Gastroesophageal sphincter (tissue), 4 donors: ENCODE measurements at regions not wholly inside any gene's neighbourhood (a gene's known extent, or its start where the extent isn't known, plus 50 kb on each side); places are given as distances from the start of the nearest gene placed in this dataset.

Experiments
- ATAC-seq: fragments of 150-250 bp; one replicate; pipeline ENCODE4 v1.9.1; 2016; ENCODE audit warnings: mild to moderate bottlenecking, moderate library complexity
- H3K27ac ChIP-seq, 4 donors: fragments of 200-600 bp; sonication (generic) in 3 of 4; 1 replicate in 3 of 4; 2 replicates in 1 of 4; pipeline ENCODE4 v1.5.1; 2016 to 2019
- H3K27me3 ChIP-seq: fragments of 200-600 bp; sonication (generic); one replicate; pipeline ENCODE4 v1.5.1; 2019
- H3K36me3 ChIP-seq, 2 donors: fragments of 200-600 bp; sonication (generic); one replicate each; pipeline ENCODE4 v1.5.1; 2019; ENCODE audit warnings: control low read depth in 1 of 2
- H3K4me1 ChIP-seq, 3 donors: fragments of 200-600 bp; sonication (generic); 1 replicate in 2 of 3; 2 replicates in 1 of 3; pipeline ENCODE4 v1.5.1; 2016 to 2019; ENCODE audit warnings: control low read depth in 2 of 3
- H3K4me3 ChIP-seq, 2 donors: fragments of 200-600 bp; sonication (generic); one replicate each; pipeline ENCODE4 v1.5.1; 2019; ENCODE audit warnings: mild to moderate bottlenecking in 1 of 2, moderate library complexity in 1 of 2
- H3K9me3 ChIP-seq, 3 donors: fragments of 200-600 bp; sonication (generic); one replicate each; pipeline ENCODE4 v1.5.1; 2017 to 2019; ENCODE audit warnings: control low read depth in 2 of 3
- EP300 ChIP-seq: sonication (generic); formaldehyde crosslinking; IDR thresholded peaks from one replicate; pipeline ENCODE4 v1.6.1; 2017; ENCODE audit warnings: antibody characterized with exemption, mild to moderate bottlenecking
- POLR2A ChIP-seq, 2 donors: fragments of 450-650 bp; IDR thresholded peaks; one replicate each; pipeline ENCODE4 v1.6.1; 2017; ENCODE audit warnings: antibody characterized with exemption in 2 of 2, mild to moderate bottlenecking in 2 of 2, moderate library complexity in 1 of 2
- POLR2AphosphoS5 ChIP-seq: sonication (generic); formaldehyde crosslinking; IDR thresholded peaks from one replicate; pipeline ENCODE4 v1.6.1; 2017; ENCODE audit warnings: antibody characterized with exemption
- WGBS, 2 donors: methylation state at CpG; one replicate each; pipeline ENCODE4 v1.1.5; 2018; ENCODE audit warnings: low coverage in 1 of 2; 5-methylcytosine and 5-hydroxymethylcytosine counted together
- TF ChIP-seq, protein P1 (sequence below), 4 experiments: fragments of 200-600 bp in 2 of 4; fragments of 450-650 bp in 2 of 4; sonication (generic) in 1 of 4; IDR thresholded peaks; one replicate each; pipeline ENCODE4 v1.5.1; 2017 to 2019; ENCODE audit warnings: antibody characterized with exemption in 4 of 4, mild to moderate bottlenecking in 2 of 4, moderate library complexity in 2 of 4

DNA sequence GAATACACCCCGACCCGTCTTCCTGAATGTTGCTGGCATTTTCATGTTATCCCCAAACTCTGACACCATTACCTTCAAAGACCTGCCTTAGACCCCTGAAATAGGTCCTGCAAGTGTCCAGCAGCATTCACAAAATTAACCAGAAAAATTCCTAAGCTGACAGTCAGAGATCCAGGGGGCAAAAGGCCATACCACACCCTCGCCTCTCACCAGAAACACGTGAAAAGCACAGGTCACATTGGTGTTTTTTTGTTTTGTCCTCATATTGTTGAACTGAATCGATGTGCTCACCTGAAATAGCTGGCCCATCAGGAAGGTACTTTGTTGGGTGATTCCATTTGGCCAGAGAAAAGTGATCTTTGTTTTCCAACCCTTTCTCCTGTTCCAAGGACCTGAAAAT, 113.1 kb upstream of the HES1 start:
- Histone ChIP-seq H3K27me3 (peaks cover 6% of the 10 kb centered on the region), H3K4me3 (no peak overlapping the region), H3K27ac (no peak overlapping the region), H3K36me3 (no peaks in the 10 kb centered on the region), H3K4me1 (peaks cover 0 to 10% (median 0%) of the 10 kb centered on the region in 3 donors), H3K9me3 (no peaks in the 10 kb centered on the region)
- WGBS, 2 donors, result 89 to 91% methylated on average over 5 of the region's 5 CpGs
- no peak for ATAC-seq
- TF ChIP-seq POLR2A (IDR thresholded peaks at IDR 0.05), result no peak
- no peak for TF ChIP-seq EP300

DNA sequence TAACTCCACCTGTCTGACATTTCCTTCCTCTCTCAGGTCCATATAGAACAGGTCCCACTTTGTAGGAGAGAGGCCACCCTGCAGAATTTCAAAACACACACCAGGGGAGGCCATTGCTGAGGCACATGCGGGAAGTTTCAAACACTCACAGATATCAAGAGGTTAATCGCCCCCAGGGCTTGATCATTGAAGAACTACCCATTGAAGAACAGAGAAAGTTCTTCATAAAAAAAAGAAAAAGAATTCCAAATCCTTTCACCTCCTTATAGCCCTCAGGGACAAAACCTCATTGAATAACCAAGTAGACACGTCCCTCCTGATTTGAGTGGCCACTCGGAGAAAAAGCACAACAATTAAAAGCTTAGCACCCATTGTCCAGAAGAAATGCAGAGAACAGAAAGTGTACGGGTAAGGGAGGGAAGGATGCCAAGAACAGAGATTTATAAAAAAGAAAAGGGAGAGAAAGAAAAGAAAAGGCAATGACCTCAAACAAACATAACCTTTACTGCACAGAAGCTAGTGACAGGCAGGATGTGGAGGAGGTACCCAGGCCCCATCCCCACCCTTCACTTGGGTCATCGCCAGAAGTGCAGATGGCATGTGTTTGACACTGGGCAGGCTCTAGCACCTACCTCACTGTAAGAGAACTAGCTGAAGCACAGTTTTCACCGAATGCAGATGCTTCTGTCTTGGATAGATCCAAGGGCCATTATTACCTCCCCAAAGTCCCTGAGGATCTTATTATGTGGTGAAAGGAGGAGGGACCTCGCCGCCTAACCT, 112.3 kb upstream of the HES1 start:
- ATAC-seq, result no peak

DNA sequence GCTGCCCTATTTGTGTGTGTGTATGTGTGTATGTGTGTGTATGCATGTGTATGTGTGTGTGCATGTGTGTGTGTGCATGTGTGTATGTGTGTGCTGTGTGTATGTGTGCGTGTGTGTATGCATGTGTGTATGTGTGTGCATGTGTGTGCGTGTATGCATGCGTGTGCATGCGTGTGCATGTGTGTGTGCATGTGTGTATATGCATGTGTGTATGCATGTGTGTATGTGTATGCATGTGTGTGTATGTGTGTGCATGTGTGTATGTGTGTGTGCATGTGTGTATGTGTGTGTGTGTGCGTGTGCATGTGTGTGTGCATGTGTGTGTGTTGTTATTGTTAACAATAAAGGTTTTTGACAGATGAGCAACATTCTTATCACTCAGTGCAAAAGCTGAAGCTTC, 110.8 kb upstream of the HES1 start:
- H3K4me3 ChIP-seq, result no peak overlapping the region
- no peaks in the 10 kb centered on the region for H3K36me3 ChIP-seq
- H3K27ac ChIP-seq, result no peak overlapping the region
- peaks cover 6% of the 10 kb centered on the region for H3K27me3 ChIP-seq
- TF ChIP-seq EP300, result no peak
- TF ChIP-seq POLR2A (IDR thresholded peaks at IDR 0.05), result no peak
- TF ChIP-seq, protein P1, sequence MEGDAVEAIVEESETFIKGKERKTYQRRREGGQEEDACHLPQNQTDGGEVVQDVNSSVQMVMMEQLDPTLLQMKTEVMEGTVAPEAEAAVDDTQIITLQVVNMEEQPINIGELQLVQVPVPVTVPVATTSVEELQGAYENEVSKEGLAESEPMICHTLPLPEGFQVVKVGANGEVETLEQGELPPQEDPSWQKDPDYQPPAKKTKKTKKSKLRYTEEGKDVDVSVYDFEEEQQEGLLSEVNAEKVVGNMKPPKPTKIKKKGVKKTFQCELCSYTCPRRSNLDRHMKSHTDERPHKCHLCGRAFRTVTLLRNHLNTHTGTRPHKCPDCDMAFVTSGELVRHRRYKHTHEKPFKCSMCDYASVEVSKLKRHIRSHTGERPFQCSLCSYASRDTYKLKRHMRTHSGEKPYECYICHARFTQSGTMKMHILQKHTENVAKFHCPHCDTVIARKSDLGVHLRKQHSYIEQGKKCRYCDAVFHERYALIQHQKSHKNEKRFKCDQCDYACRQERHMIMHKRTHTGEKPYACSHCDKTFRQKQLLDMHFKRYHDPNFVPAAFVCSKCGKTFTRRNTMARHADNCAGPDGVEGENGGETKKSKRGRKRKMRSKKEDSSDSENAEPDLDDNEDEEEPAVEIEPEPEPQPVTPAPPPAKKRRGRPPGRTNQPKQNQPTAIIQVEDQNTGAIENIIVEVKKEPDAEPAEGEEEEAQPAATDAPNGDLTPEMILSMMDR (IDR thresholded peaks at IDR 0.05), result no peak
- TF ChIP-seq POLR2AphosphoS5, result no peak
- ATAC-seq, result no peak
- H3K9me3 ChIP-seq, result no peaks in the 10 kb centered on the region
- WGBS, 2 donors, result 73% methylated on average over 5 of the region's 5 CpGs; no CpG with 5 or more reads in 1 of the 2 donors
- peaks cover 0 to 10% (median 0%) of the 10 kb centered on the region in 3 donors for H3K4me1 ChIP-seq

More for the DNA sequence above, 112.3 kb upstream of the HES1 start:
- H3K27ac ChIP-seq, result no peak overlapping the region
- H3K27me3 ChIP-seq, result peaks cover 6% of the 10 kb centered on the region
- H3K4me3 ChIP-seq, result no peak overlapping the region
- H3K36me3 ChIP-seq, result no peaks in the 10 kb centered on the region
- TF ChIP-seq, protein P1 (IDR thresholded peaks at IDR 0.05), result no peak
- no peak for TF ChIP-seq POLR2A (IDR thresholded peaks at IDR 0.05)
- TF ChIP-seq EP300, result no peak
- no peak for TF ChIP-seq POLR2AphosphoS5
- H3K4me1 ChIP-seq, result peaks cover 0 to 10% (median 0%) of the 10 kb centered on the region in 3 donors
- WGBS, 2 donors, result 53 to 73% methylated on average over 4 to 7 of the region's 9 CpGs
- H3K9me3 ChIP-seq, result no peaks in the 10 kb centered on the region

DNA sequence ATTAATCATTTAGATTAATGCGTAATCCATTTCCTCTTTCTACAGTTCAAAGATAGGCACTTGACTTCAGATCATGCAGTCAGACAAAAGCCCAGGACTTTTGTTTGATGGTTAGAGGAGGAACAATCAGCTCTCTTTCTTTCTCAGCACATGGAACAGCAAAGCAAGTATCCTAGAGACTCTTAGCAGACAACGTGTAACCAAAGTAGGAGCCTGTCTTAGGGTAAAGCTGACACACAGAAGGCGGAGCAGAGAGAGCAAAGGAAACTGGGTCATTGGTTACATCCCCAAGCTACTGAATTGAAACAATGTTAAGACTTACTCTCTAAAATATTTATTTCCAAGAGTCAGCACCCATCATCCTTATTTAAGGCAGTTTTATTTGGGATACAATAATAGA, 110.0 kb upstream of the HES1 start:
- H3K4me1 ChIP-seq, result peaks cover 0 to 10% (median 0%) of the 10 kb centered on the region in 3 donors
- no peaks in the 10 kb centered on the region for H3K9me3 ChIP-seq
- WGBS, 2 donors, result 80 to 87% methylated on average over 3 of the region's 3 CpGs
- no peak overlapping the region for H3K27ac ChIP-seq
- no peak for TF ChIP-seq POLR2A (IDR thresholded peaks at IDR 0.05)
- no peak for TF ChIP-seq EP300
- no peak for TF ChIP-seq POLR2AphosphoS5
- TF ChIP-seq, protein P1 (IDR thresholded peaks at IDR 0.05), result no peak
- no peak overlapping the region for H3K4me3 ChIP-seq
- H3K27me3 ChIP-seq, result peaks cover 6% of the 10 kb centered on the region
- H3K36me3 ChIP-seq, result no peaks in the 10 kb centered on the region
- ATAC-seq, result no peak

DNA sequence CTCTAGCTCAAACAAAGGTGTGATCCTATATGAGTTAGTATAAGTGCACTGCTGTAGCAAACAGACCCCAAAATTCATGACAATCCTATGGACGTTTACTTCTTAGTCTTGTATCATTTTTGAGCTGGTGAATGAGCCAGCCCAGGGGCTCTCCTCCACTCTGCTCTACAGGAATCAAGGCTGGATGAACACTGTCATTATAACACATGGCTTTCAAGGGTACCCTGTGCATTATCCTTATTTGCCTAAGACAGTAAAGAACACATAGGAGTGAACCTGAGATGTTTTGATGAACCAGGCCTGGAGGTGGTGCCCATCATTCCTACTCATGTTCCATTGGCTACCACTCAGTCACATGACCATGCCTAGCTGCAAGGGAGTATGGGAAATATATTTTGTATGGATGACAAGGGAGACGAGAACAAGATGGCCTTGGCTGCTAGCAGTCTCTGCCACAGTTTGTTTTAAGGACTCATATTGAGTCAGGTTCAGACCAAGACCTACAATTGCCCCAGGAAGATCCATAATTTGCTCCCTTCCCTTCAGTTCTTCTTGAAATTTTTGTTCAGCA, 107.4 kb upstream of the HES1 start:
- WGBS, 2 donors, result 66 to 86% methylated on average over 2 of the region's 2 CpGs
- Histone ChIP-seq H3K4me1 (peaks cover 0 to 8% (median 0%) of the 10 kb centered on the region in 3 donors), H3K27me3 (peaks cover 6% of the 10 kb centered on the region), H3K9me3 (no peaks in the 10 kb centered on the region), H3K4me3 (no peak overlapping the region), H3K27ac (no peak overlapping the region), H3K36me3 (no peaks in the 10 kb centered on the region)
- no peak for ATAC-seq
- TF ChIP-seq EP300 (no peak), POLR2AphosphoS5 (no peak), POLR2A (IDR thresholded peaks at IDR 0.05) (no peak)
- TF ChIP-seq, protein P1 (IDR thresholded peaks at IDR 0.05), result no peak
